ENCODE measurements at regions not wholly inside any gene's neighbourhood (a gene's known extent, or its start where the extent isn't known, plus 50 kb on each side); places are given as distances from the start of the nearest gene placed in this dataset.

DNA sequence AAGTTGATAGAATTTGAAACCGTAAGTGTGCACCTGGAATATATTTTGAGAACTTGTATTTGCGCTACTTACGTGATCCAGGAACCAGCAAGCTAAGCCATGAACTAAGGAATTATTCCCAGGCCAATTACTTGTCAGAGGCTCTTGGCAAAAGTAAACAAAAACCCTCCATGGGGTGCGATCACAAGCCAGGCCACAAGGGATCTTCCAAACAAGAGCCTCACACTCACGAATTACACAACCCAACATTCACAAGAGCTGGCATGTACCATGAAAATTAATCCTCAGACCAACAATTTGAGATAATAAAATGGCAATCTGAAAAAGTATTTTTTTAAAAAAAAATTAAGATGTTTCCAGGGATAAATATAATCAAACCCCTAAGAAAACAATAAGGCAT, 467.0 kb upstream of the AKR1E2 start:
- Histone ChIP-seq H3K4me1 (no peaks in the 10 kb centered on the region), H3K27ac (no peak overlapping the region), H3K27me3 (no peaks in the 10 kb centered on the region), H3K4me3 (no peak overlapping the region), H3K36me3 (no peaks in the 10 kb centered on the region), H3K9me3 (no peaks in the 10 kb centered on the region)
- TF ChIP-seq, protein P1, sequence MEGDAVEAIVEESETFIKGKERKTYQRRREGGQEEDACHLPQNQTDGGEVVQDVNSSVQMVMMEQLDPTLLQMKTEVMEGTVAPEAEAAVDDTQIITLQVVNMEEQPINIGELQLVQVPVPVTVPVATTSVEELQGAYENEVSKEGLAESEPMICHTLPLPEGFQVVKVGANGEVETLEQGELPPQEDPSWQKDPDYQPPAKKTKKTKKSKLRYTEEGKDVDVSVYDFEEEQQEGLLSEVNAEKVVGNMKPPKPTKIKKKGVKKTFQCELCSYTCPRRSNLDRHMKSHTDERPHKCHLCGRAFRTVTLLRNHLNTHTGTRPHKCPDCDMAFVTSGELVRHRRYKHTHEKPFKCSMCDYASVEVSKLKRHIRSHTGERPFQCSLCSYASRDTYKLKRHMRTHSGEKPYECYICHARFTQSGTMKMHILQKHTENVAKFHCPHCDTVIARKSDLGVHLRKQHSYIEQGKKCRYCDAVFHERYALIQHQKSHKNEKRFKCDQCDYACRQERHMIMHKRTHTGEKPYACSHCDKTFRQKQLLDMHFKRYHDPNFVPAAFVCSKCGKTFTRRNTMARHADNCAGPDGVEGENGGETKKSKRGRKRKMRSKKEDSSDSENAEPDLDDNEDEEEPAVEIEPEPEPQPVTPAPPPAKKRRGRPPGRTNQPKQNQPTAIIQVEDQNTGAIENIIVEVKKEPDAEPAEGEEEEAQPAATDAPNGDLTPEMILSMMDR (IDR thresholded peaks at IDR 0.05), result no peak
- ATAC-seq (no peak), DNase-seq (no peak)
- intact Hi-C loops (cut with DNase I), result no loop called here

DNA sequence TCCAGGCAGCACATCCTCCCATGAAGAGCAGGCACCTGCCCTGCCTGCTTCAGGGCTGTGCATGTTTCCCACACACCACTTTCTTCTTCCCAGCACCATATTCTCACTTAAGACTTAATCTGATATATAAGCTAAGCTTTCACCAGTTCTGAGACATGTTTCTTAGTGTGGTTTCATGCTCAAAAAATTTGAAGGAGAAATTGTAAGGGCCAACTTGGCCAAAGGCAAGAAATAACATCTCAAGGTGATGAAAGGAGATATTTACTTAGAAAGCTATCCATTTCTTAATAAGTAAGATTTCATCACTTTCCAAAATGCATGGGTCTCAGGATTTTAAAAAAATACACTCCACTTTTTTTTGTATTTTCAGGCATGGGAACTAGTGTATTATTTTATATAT, 468.1 kb upstream of the AKR1E2 start:
- DNase-seq (no peak), ATAC-seq (no peak)
- Histone ChIP-seq H3K27me3 (no peaks in the 10 kb centered on the region), H3K4me3 (no peak overlapping the region), H3K36me3 (no peaks in the 10 kb centered on the region), H3K4me1 (peaks cover 0 to under 1% of the 10 kb centered on the region in 2 donors), H3K9me3 (no peaks in the 10 kb centered on the region), H3K27ac (no peak overlapping the region)
- intact Hi-C loops (cut with DNase I), result no loop called here
- TF ChIP-seq, protein P1 (IDR thresholded peaks at IDR 0.05), result no peak

DNA sequence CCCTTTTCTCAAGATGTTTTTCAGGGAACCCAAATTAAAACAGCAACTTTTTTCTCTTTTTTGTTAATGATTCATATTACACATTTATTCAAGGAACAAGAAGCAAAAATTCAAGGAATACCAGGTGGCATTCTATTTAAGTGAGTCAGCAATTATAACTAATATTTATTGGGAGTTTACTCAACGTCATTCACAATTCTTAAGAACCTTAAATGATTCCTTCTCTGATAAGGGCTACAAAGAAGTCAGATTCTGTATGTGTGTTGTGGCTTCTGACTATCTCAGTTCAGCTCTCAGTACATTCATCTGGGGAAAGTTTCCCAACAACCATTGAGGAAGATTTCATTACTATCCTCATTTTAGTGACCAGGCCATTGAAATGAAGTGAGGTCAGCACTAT, 470.7 kb upstream of the AKR1E2 start:
- ATAC-seq, result no peak

DNA sequence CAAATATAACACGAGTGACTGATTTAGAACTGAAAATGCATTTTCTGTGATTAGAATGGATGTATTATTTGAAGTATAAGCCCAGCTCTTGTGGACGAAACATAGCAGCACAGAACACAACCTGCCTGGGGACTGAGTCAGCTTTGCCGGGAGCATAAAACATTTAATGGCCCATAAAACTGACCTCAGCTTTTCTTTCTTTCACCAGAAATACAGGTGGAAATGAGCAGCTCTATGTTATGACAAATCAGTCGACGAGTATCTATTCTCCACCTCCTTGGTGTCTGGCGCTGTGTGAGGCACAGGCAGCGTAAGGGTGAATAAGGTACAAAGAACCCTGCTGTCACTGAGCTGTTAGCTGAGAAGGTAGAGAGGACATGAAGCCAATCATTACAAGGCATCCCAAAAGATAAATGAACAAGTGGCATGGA, 471.6 kb upstream of the AKR1E2 start:
- Histone ChIP-seq H3K27ac (no peak overlapping the region), H3K4me3 (no peak overlapping the region), H3K4me1 (peaks cover 3 to 11% of the 10 kb centered on the region in 2 donors), H3K9me3 (no peaks in the 10 kb centered on the region), H3K27me3 (no peaks in the 10 kb centered on the region), H3K36me3 (no peaks in the 10 kb centered on the region)
- TF ChIP-seq, protein P1 (IDR thresholded peaks at IDR 0.05), result no peak
- DNase-seq (no peak), ATAC-seq (no peak)
- intact Hi-C loops (cut with DNase I), result no loop called here

More for the DNA sequence above, 470.7 kb upstream of the AKR1E2 start:
- Histone ChIP-seq H3K27me3 (no peaks in the 10 kb centered on the region), H3K27ac (no peak overlapping the region), H3K4me3 (no peak overlapping the region), H3K9me3 (no peaks in the 10 kb centered on the region), H3K36me3 (no peaks in the 10 kb centered on the region), H3K4me1 (peaks cover 3 to 11% of the 10 kb centered on the region in 2 donors)
- intact Hi-C loops (cut with DNase I), result no loop called here
- TF ChIP-seq, protein P1 (IDR thresholded peaks at IDR 0.05), result no peak
- no peak for DNase-seq

DNA sequence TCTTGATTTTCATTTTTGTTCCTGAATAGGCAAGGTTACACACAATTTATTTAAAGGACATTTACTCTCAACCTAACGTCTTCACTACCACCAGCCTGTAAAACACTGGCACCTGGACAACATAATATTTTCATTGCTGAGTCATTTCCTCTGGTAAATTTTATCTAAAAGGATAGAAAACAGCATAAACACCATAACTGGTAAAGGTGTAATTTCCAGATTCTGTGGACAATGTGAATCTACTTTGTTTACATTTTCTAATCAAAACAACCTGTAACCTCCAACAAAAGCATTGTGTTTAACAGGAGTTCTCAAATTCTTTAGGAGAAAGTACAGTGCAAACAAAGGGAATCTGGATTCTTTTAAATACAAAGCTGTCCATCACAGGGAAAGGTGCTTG, 472.0 kb upstream of the AKR1E2 start:
- Histone ChIP-seq H3K36me3 (no peaks in the 10 kb centered on the region), H3K9me3 (no peaks in the 10 kb centered on the region), H3K4me1 (peaks cover 3 to 11% of the 10 kb centered on the region in 2 donors), H3K27ac (no peak overlapping the region), H3K4me3 (no peak overlapping the region), H3K27me3 (no peaks in the 10 kb centered on the region)
- peak; percentile 53 for ATAC-seq
- TF ChIP-seq, protein P1 (IDR thresholded peaks at IDR 0.05), result no peak
- DNase-seq, result no peak
- intact Hi-C loops (cut with DNase I), result no loop called here

All from left lung (tissue), 4 donors.